Ovary (tissue), 3 donors: ENCODE measurements at regions not wholly inside any gene's neighbourhood (a gene's known extent, or its start where the extent isn't known, plus 50 kb on each side); places are given as distances from the start of the nearest gene placed in this dataset.
"Not testable (repeated sequence)": the region's sequence is repeated elsewhere in the genome, so short reads cannot be mapped to it uniquely, and the experiment has no call there.

Source experiments
- CTCF ChIP-seq, 3 donors: fragments of 450-650 bp in 2 of 3; fragments of 200-600 bp in 1 of 3; IDR thresholded peaks; one replicate each; pipeline versions ENCODE4 v1.5.1 to v1.8.0; 2016 to 2022; ENCODE audit warnings: antibody characterized with exemption in 3 of 3, mild to moderate bottlenecking in 1 of 3
- EP300 ChIP-seq: sonication (generic); formaldehyde crosslinking; IDR thresholded peaks from one replicate; pipeline ENCODE4 v1.6.1; 2017; ENCODE audit warnings: antibody characterized with exemption
- POLR2A ChIP-seq: fragments of 450-650 bp; IDR thresholded peaks from one replicate; pipeline ENCODE4 v1.6.1; 2017; ENCODE audit warnings: antibody characterized with exemption, mild to moderate bottlenecking, moderate library complexity
- donor health status: DM: no; HTN: no; CAD: no.

GRCh38 chr2:131828633-131829455 lies 301.2 kb downstream of the CCDC74A start:
- not testable (repeated sequence) for TF ChIP-seq CTCF (IDR thresholded peaks at IDR 0.05); POLR2A; EP300
